ENCODE measurements at regions not wholly inside any gene's neighbourhood (a gene's known extent, or its start where the extent isn't known, plus 50 kb on each side); places are given as distances from the start of the nearest gene placed in this dataset.
"Not testable (repeated sequence)": the region's sequence is repeated elsewhere in the genome, so short reads cannot be mapped to it uniquely, and the experiment has no call there.

DNA sequence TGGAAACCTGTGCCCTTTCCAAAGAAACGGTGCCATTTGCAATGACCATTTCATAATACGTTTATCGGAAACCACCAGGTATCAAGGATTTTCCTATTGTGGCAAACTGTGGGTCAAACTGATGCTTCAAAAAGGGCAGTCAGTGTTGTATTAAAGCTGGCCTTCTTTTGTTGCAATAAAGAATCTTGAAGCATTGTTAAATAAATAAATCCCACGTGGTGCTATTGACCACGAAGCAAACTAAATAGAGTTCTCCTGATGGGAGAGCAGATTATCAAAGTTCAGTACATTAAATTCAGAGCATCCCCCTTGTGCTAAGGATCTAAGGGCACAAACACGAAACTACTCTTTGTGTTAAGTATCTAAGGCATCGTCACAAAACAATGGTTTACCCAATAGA lies 545.9 kb upstream of the MIR17HG start:
- DNase-seq (ENCODE audit: low read depth) = no peak

DNA sequence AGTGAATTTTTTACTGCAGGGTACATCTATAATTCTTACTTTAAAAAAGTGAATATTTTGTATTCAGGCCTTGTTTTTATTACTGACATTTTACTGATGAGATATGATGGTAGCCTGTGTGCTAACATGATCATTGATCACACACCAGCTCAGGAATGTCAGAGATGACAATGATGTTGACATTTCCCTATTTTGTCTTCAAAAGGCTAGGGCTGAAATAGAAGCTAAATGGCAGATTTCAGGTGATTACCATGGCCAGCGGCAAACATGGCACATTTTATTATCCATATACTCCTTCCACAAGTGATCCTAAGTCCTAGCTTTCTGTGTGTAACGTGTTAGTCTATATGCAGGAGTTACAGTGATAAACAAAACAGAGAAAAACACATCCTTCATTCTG lies 544.3 kb upstream of the MIR17HG start:
- no peak for DNase-seq (ENCODE audit: low read depth)

DNA sequence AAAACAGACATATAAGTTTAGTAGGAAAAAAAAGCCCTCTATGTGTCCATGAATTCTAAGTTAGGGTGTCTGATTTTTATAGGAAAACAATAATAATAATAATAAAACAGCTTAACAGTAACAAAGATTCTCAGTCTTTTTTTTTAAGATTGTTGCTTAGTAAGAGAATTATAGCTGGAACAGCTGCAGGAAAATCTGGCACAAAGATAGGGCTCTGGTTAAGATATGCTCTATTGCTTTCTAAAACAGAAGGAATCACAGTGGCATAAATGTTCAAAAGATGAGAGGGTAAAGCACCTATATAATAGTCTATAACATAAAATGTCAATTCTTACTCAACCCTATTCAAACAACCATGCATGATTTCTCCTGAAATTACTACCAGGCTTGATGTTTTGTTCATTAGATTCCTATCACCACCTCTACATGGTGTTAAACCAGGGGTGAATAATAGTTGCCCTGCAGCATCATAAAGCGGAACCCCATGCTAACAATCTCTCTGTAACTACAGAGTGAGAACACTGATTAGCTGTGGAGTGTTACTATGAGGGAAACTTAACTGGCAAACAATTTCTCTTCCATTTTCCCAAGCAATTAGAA lies 541.4 kb upstream of the MIR17HG start:
- DNase-seq (ENCODE audit: low read depth) = no peak

DNA sequence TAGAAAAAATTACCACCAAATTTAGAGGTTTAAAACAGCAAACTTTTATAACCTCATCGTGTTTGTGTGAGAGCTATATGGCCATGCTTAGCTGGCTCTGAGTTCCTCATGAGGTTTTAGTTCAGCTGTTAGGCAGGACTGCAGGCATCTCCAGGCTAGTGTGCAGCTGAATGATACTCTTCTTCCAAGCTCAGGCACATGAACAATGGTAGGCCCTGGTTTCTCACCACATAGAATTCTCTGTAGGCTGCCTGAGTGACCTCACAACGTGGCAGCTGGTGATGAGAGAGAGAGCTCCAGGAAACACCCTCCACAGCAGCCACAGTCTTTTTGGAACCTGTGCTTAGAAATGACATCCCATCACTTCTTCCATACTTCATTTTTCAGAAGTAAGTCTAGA lies 540.6 kb upstream of the MIR17HG start:
- DNase-seq (ENCODE audit: low read depth) = no peak

DNA sequence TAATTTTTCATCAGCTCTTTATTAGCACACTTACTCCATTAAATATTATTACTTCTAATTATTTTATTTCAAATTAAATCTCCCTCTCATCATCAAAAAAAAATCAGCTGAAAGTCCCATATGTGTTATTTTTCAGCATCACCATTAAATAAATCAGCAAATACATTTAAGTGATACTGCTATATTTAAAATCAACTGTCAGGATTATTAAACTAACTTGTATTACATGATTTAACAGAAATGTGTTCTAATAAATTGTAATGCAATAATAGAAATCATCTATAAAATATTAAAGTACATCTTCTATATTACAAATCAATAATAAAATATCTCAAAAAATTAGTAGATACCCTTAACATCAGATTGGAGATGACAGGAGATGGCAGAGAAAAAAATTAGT lies 538.6 kb upstream of the MIR17HG start:
- DNase-seq (ENCODE audit: low read depth) = no peak

DNA sequence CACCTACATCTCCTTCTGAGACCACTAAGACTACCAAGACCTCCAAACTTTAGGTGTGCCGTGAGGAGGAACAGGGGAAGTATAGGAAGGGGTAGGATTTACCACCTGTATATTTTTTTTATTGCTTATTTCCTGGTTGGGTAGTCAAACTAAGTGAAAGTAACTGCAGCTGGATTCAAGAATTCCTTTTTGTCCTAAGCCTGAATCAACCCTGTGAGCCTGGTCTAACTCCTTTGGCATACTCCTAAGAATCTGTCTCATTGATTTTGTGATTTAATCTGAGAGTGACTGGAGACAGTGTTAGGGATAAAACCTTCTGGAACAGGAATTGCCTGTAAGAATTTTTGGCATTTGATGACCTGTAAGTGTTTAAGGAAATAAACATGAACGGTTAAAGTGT lies 523.5 kb upstream of the MIR17HG start:
- DNase-seq (ENCODE audit: low read depth) = no peak

DNA sequence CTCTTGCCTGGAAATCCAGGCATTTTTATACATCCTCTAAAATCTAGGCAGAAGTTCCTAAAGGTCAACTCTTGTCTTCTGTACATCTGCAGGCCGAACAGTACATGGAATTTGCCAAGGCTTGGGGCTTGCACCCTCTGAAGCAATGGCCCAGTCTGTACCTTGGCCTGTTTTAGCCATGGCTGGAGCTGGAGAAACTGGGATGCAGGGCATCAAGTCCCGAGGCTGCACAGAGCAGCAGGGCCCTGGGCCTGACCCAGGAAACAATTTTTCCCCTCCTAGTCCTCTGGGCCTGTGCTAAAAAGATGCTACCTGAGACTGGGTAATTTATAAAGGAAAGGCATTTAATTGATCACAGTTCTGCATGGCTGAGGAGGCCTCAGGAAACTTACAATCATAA lies 520.8 kb upstream of the MIR17HG start:
- DNase-seq (ENCODE audit: low read depth) = no peak

DNA sequence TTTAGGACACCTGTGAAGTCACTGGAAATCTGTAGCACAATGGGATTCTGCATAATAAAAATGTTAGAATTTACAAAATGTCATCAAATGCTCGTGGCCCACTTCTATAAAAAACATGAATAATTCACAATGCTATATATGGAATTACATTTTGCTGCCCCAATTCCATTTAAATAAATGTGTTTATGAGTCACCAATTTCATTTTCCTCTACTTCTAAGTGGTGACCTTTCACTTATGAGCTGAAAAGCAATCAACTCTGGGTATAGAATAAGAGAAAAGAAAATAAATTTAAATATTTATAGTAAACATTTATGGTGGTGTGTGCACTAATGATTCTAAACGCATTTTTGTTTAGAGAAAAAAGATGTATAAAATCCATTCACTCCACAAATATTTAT lies 516.7 kb upstream of the MIR17HG start:
- no peak for DNase-seq (ENCODE audit: low read depth)

DNA sequence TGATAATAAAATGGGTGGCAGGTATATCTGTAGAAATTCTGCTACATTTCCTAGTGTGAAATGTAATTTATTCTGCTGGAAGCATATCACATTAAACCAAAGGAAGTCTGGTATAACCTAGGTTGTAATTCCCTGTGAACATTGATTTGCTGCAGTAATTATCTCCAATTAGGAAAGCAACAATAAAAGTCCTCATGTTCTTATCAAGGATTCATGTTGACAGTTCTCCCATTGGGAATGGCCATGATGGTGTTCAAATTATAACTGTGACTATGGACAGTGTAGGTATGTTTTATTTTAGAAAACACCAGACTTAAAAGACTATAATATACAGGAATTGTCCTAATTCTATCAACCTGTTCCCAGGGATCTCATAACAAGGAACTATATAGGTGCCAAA lies 513.5 kb upstream of the MIR17HG start:
- no peak for DNase-seq (ENCODE audit: low read depth)

DNA sequence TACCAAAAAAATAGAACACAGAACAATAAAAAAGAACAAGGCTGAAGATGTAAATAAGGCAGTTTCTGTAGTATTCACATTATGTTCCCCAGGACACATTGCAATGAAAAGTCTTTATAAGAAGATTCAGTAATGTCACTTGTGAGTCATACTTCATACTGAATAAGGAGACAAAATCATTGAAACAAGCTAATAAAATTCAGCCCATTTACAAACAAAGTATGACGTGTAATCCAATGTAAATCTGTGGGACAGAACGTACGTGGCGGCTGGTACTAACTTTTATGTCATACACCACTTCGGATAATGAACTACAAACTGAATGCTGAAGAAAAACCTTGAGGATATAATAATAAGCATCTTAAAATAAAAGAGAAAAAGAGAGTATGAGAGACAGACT lies 512.8 kb upstream of the MIR17HG start:
- DNase-seq (ENCODE audit: low read depth) = no peak

DNA sequence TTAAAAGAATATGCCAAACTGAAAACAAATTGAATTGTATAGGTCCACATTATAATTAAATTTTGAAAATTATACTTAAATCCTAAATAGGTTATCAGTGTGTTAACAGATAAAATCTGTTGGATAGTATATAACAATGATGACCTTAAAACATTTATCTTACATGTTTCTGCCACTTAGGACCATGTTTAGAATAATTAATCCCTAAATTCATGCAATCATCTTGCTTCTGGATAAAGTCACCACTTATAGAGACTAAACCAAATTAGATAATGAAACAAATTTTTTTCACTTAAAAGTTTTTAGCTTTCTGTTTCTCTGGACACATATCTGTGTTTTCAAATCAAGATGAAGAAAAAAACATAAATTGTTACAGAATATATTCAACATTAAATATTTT lies 511.7 kb upstream of the MIR17HG start:
- DNase-seq (ENCODE audit: low read depth) = no peak

DNA sequence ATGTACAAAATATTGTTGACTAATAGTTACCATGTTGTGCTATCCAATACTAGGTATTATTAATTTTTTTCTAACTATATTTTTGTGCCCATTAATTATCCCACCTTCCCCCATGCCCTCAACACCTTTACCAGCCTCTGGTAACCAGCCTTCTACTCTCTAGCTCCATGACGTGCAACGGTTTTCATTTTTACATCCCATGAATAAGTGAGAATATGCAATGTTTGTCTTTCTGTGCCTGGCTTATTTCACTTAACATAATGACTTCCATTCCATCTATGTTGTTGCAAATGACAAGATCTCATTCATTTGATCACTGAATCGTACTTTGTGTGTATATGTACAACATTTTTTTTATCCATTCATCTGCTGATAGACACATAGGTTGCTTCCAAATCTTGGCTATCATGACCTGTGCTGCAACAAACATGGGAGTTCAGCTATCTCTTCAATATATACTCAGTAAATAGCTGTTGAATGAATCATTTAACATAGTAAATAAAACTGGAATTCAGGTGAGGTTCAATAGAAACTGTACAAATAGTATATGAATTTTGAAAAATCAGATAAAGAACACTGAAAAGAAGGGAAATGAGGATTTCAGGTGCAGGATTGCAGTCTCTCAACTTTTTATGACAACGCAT lies 509.0 kb upstream of the MIR17HG start:
- no peak for DNase-seq (ENCODE audit: low read depth)

DNA sequence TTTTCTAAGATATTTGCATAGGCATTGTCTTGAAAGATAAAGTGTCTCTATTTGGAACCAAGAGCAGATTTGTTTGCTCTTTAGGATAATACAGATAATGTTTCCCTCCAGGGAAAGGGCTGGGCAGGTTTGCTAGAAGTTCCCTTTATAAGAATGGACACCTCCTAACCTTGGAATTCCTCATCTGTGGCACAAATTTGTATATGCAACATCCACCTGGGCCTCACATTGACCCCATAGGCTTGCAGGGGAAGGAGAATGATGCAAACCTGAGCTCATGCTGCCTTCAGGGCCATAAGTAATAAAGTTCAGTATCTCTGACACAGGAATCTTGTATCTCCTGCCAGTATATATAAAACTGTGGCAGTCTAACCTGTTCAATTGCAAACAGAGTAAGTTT lies 508.4 kb upstream of the MIR17HG start:
- DNase-seq (ENCODE audit: low read depth) = no peak

DNA sequence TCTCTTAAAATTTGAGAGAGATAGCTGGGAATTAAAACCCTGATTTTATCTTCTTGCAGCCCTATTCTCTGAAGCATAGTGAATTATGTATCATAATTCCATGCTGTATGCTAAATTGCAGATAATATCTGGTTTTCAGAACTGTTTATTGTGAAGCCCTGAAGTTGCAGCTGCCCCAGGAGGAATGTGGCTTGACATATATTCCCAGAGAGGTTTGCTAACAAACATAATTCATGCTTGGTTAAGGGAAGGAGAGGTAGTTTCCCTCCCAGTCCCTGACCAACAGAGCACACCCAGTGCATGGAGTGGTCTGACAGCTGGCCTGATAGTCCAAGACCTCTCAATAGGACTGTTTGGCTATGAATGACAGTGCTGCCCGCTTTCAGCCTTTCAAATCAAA lies 500.6 kb upstream of the MIR17HG start:
- DNase-seq (ENCODE audit: low read depth) = no peak

DNA sequence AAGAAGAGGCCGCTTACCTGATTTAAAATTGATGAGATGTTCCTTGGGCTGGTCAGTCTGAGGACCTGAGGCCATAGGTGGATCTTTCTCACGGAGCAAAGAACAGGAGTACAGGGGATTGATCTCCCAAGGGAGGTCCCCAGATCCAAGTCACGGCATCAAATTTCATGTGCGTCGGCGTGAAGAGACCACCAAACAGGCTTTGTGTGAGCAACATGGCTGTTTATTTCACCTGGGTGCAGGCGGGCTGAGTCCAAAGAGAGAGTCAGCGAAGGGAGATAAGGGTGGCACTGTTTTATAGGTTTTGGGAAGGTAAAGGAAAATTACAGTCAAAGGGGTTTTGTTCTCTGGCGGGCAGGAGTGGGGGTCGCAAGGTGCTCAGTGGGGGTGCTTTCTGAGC lies 493.8 kb upstream of the MIR17HG start:
- DNase-seq (ENCODE audit: low read depth) = not testable (repeated sequence)

DNA sequence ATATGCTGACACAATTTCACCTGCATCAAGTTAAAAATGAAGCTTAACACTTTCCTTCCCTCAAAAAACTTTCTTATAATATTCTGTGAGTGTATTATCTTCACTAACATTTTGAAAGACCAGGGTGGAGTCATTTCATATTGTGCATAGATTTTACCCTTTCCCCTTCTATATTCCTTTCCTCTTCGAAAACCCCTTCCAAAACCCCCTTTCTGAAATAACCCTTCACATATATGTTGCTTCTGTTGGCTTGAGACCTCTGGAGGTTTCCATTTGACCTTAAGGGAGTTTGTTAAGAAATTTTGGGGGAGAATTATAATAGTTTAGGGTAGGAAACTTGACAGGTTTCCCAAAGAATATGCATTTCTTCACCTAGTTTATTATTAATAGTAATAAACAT lies 489.6 kb upstream of the MIR17HG start:
- DNase-seq (ENCODE audit: low read depth) = no peak

DNA sequence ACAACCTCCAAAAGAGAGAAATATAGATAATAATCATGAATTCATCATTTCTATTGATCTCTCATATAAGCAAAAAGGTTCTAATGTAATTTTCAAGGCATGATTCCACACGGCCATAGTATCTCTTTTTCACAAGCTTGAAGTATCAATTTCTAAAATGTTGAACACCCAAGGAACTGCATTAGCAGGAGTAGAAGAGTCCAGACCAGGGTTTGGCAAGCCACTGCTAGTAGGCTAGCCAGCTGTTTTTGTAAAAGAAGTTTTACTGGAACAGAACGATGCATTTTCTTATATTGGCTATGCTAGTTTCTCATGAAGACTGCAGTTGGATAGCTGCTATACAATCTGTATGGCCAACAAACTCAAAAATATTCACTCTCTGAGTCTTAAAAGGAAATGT lies 481.5 kb upstream of the MIR17HG start:
- no peak for DNase-seq (ENCODE audit: low read depth)

DNA sequence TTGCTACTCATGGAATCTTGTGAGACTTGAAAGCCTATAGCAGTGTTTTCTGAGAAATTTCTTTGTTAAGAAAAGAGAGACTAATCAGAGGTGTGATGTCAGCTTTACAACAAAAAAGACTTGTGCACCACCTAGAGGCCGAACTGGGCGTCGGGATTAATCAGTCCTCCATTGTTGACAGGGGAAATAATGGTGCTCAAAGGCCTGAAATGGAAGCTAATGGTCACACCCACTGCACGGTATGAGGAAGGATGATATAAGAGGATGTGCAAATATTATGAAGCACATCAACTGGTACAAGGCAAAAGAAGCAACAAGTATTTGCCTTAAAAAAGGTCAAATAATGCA lies 480.2 kb upstream of the MIR17HG start:
- no peak for DNase-seq (ENCODE audit: low read depth)

DNA sequence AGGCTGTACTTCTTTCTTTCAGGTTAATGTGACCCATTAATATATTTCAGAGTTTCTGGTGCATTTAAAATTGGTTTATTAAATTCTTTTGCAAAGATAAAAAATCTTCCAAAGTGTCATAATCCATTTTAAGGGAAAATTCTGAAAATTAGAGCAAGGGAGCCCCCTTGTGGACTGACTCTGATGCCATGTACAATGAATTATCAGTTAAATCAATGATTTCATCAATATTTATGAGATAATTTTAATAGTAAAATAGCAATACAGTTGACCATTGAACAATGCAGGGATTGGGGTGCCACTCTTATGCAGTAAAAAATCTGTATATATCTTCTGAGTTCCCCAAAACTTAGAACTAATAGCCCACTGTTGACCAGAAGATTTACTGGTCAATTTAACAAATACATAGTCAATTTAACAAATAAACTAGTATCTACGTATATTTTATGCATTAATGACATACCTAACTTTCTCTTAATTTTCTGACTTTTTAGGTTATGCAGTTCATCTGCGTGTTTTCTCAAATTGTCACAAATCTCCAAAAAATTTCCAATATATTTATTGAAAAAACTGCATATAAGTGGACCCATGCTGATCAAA lies 479.1 kb upstream of the MIR17HG start:
- DNase-seq (ENCODE audit: low read depth) = no peak

DNA sequence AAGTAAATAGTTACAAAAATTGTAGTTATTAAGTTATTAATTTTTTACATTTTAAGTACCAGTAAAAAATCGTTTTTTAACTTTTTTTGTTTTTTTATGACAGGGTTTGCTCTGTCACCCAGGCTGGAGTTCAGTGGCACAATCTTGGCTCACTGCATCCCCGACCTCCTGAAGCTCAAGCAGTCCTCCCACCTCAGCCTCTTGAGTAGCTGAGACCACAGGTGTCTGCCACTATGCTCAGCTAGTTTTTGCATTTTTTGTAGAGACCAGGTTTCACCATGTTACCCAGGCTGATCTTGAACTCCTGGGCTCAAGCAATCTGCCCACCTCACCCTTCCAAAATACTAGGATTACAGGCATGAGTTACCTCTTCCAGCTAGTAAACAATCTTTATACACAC lies 477.9 kb upstream of the MIR17HG start:
- no peak for DNase-seq (ENCODE audit: low read depth)

DNA sequence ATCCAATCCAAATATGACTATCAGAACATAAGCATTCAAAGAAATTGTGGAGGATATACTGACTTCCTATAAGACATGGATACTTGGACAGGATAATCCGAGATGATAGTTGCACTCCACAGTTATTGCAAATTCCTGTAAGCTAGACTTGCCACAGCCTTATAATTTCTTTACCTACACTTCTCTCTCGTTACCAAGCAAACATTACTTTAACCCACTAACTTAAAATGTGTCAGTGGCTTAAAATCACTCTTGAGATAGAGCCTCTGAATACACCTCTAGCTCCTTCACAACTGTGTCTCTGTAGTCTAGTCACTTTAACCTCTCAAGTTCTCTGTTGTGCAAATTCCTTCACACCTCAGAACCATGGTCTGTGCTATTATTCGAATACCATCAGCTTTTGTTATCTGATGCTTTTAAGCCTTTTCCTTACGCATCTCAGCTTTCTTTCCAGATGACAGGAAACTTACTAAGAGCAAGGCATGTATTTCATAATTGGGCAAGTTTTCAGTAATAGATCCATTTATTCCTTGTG lies 474.9 kb upstream of the MIR17HG start:
- DNase-seq (ENCODE audit: low read depth) = no peak

DNA sequence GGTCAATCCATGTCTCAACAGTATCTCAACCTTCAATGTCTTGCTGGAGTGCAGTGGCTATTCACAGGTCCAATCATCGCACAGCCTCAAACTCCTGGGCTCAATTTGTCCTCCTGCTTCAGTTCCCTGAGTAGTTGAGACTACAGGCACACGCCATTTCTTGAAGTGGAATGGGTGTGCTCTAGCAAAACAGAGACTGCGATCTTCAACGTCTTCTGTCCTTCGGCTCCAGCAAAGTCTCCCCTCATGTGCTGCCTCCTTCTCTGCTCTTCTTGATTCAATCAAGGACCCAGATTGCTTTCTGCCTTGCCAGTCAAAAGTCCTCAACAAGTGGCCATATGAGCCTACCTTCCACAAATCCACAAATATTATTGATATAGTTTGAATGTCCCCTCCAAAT lies 466.7 kb upstream of the MIR17HG start:
- DNase-seq (ENCODE audit: low read depth) = no peak

DNA sequence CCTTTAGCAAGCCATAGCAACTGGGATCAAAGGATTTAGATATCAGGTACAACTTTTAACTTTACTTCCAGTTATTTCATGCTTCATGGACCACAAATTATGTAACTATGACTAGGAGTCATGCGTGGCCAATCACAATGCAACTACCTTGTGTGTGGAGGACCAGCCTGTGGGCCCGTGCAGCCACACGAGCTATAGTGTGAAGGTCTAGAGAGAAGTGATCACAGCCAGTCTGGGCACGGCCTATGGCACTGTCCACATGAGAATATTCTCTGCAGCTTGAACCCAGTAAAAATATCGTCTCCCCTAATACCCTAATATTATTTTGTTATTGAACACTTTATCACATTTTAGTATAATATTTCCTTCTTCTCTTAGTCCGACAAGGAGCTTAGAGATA lies 464.9 kb upstream of the MIR17HG start:
- DNase-seq (ENCODE audit: low read depth) = no peak

DNA sequence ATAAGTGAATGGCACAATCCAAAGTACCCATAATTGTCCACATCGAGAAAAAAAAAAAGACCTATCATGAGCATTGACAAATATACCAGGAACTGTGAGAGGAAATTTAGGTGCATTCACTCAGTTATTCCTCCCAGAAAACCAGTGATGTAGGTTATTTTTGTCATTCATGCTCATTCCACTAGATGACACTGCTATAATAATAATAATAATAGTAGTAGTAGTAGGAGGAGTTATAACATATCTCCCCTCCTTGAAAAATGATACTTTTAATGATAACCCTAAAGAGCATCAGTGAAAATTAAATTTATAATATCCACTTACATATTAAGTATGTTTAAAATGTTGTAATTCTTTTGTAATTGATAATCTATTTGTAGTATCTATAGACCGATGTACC lies 463.9 kb upstream of the MIR17HG start:
- no peak for DNase-seq (ENCODE audit: low read depth)

Measured in activated T-helper 1 cell treated with Interleukin-2 at 50 U/mL for 16 hours (primary cell).